ENCODE measurements at regions not wholly inside any gene's neighbourhood (a gene's known extent, or its start where the extent isn't known, plus 50 kb on each side); places are given as distances from the start of the nearest gene placed in this dataset.
A peak's percentile ranks its signal among the peaks of the same experiment; 100 is the strongest.
"Not testable (repeated sequence)": the region's sequence is repeated elsewhere in the genome, so short reads cannot be mapped to it uniquely, and the experiment has no call there.

- peak; percentile 72 for DNase-seq (ENCODE audit: low spot score)
These were observed 296.1 kb downstream of the PTPRC start for GRCh38 chr1:198934901-198935305.

- DNase-seq (ENCODE audit: low spot score), result peak; percentile 99
These were observed 296.6 kb downstream of the PTPRC start for GRCh38 chr1:198935306-198935921.

- DNase-seq (ENCODE audit: low spot score), result peak; percentile 52
These were observed 297.7 kb downstream of the PTPRC start for GRCh38 chr1:198936371-198937083.

- peak; percentile 91 for DNase-seq (ENCODE audit: low spot score)
These were observed 298.6 kb downstream of the PTPRC start for GRCh38 chr1:198937231-198938031.

- no peak for DNase-seq (ENCODE audit: low spot score)
These were observed 300.4 kb downstream of the PTPRC start for GRCh38 chr1:198939286-198939685.

GRCh38 chr1:198939956-198940355 lies 301.1 kb downstream of the PTPRC start:
- DNase-seq (ENCODE audit: low spot score), result no peak

GRCh38 chr1:198942466-198942865 lies 303.6 kb downstream of the PTPRC start:
- no peak for DNase-seq (ENCODE audit: low spot score)

GRCh38 chr1:198943484-198944187 lies 304.8 kb downstream of the PTPRC start:
- no peak for DNase-seq (ENCODE audit: low spot score)

GRCh38 chr1:198947456-198947855 lies 308.6 kb downstream of the PTPRC start:
- no peak for DNase-seq (ENCODE audit: low spot score)

GRCh38 chr1:198948895-198949659 lies 310.2 kb downstream of the PTPRC start:
- DNase-seq (ENCODE audit: low spot score), result no peak

- DNase-seq (ENCODE audit: low spot score), result no peak
These were observed 311.2 kb downstream of the PTPRC start for GRCh38 chr1:198950036-198950435.

- DNase-seq (ENCODE audit: low spot score), result no peak
These were observed 316.2 kb downstream of the PTPRC start for GRCh38 chr1:198955085-198955484.

GRCh38 chr1:198957044-198957443 lies 318.2 kb downstream of the PTPRC start:
- DNase-seq (ENCODE audit: low spot score), result no peak

- no peak for DNase-seq (ENCODE audit: low spot score)
These were observed 320.2 kb downstream of the PTPRC start for GRCh38 chr1:198959032-198959431.

- no peak for DNase-seq (ENCODE audit: low spot score)
These were observed 320.8 kb downstream of the PTPRC start for GRCh38 chr1:198959676-198960075.

GRCh38 chr1:198963796-198964195 lies 325.0 kb downstream of the PTPRC start:
- not testable (repeated sequence) for DNase-seq (ENCODE audit: low spot score)

- DNase-seq (ENCODE audit: low spot score), result no peak
These were observed 327.7 kb downstream of the PTPRC start for GRCh38 chr1:198966519-198966918.

- no peak for DNase-seq (ENCODE audit: low spot score)
These were observed 328.7 kb downstream of the PTPRC start for GRCh38 chr1:198967566-198967965.

- DNase-seq (ENCODE audit: low spot score), result no peak
These were observed 330.0 kb downstream of the PTPRC start for GRCh38 chr1:198968866-198969265.

- no peak for DNase-seq (ENCODE audit: low spot score)
These were observed 331.1 kb downstream of the PTPRC start for GRCh38 chr1:198969981-198970380.

- no peak for DNase-seq (ENCODE audit: low spot score)
These were observed 332.1 kb downstream of the PTPRC start for GRCh38 chr1:198970916-198971315.

- DNase-seq (ENCODE audit: low spot score), result no peak
These were observed 339.1 kb downstream of the PTPRC start for GRCh38 chr1:198977909-198978308.

Measured in kidney capillary endothelial cell (primary cell).